CD14-positive monocyte (primary cell): ENCODE measurements at regions not wholly inside any gene's neighbourhood (a gene's known extent, or its start where the extent isn't known, plus 50 kb on each side); places are given as distances from the start of the nearest gene placed in this dataset.

ENCODE experiments used
- DNase-seq, 3 donors: peaks; one replicate each; pipeline ENCODE4 v3.0.0-alpha.2; 2011 to 2022
- H2AFZ ChIP-seq: 2 replicates; pipeline ENCODE4 v1.6.0; 2012; ENCODE audit warnings: mild to moderate bottlenecking, low read depth, low read length, inconsistent platforms; ENCODE audit not compliant: insufficient read depth, poor library complexity, severe bottlenecking
- H3K27ac ChIP-seq, 2 donors: 1 replicate in 1 of 2; 2 replicates in 1 of 2; pipeline ENCODE4 v1.5.1; 2012 to 2013; ENCODE audit warnings: low read length in 2 of 2, control low read depth in 1 of 2, inconsistent platforms in 1 of 2, low read depth in 1 of 2, mild to moderate bottlenecking in 1 of 2
- H3K27me3 ChIP-seq, 2 donors: one replicate each; pipeline versions ENCODE4 v1.6.0 to v1.6.1; 2011 to 2013; ENCODE audit warnings: low read length in 2 of 2; ENCODE audit not compliant: control insufficient read depth in 2 of 2, insufficient read depth in 2 of 2
- H3K36me3 ChIP-seq, 2 donors: replicated peaks in 1 of 2; 1 replicate in 1 of 2; 2 replicates in 1 of 2; pipeline versions ENCODE4 v1.5.1 to v1.6.1; 2012 to 2013; ENCODE audit warnings: low read length in 2 of 2, control low read depth in 1 of 2, inconsistent platforms in 1 of 2, mild to moderate bottlenecking in 1 of 2; ENCODE audit not compliant: insufficient read depth in 2 of 2, control insufficient read depth in 1 of 2
- H3K4me1 ChIP-seq, 2 donors: 1 replicate in 1 of 2; 2 replicates in 1 of 2; pipeline versions ENCODE4 v1.5.1 to v1.6.1; 2012 to 2013; ENCODE audit warnings: low read length in 2 of 2, control low read depth in 1 of 2, inconsistent platforms in 1 of 2, mild to moderate bottlenecking in 1 of 2, moderate library complexity in 1 of 2; ENCODE audit not compliant: insufficient read depth in 2 of 2, control insufficient read depth in 1 of 2
- H3K4me2 ChIP-seq: replicated peaks from 2 replicates; pipeline ENCODE3; 2012; ENCODE audit warnings: low read length, moderate library complexity, mild to moderate bottlenecking; ENCODE audit not compliant: poor library complexity, severe bottlenecking; ENCODE audit errors: extremely low read depth
- H3K4me3 ChIP-seq, 3 experiments: fragments of 200-600 bp in 1 of 3; sonication (generic) in 1 of 3; replicated peaks in 1 of 3; 1 replicate in 2 of 3; 2 replicates in 1 of 3; pipeline ENCODE4 v1.5.1; 2011 to 2013; ENCODE audit warnings: low read length in 3 of 3, mild to moderate bottlenecking in 3 of 3, control low read depth in 2 of 3, low read depth in 2 of 3, inconsistent platforms in 1 of 3, moderate library complexity in 1 of 3
- H3K79me2 ChIP-seq: 2 replicates; pipeline ENCODE4 v1.6.0; 2012; ENCODE audit warnings: mild to moderate bottlenecking, control low read depth, inconsistent platforms, low read length, moderate library complexity; ENCODE audit not compliant: insufficient read depth
- H3K9ac ChIP-seq: 2 replicates; pipeline ENCODE4 v1.6.0; 2017; ENCODE audit warnings: low read length, mild to moderate bottlenecking; ENCODE audit not compliant: insufficient read depth, poor library complexity, severe bottlenecking
- H3K9me3 ChIP-seq, 2 donors: replicated peaks in 1 of 2; 1 replicate in 1 of 2; 2 replicates in 1 of 2; pipeline versions ENCODE4 v1.5.1 to v1.6.1; 2012 to 2013; ENCODE audit warnings: low read length in 2 of 2, control low read depth in 1 of 2; ENCODE audit not compliant: control insufficient read depth in 1 of 2, insufficient read depth in 1 of 2
- H4K20me1 ChIP-seq: 2 replicates; pipeline ENCODE4 v1.6.0; 2012; ENCODE audit warnings: mild to moderate bottlenecking, low read length, control low read depth, moderate library complexity; ENCODE audit not compliant: insufficient read depth
- H3K27ac Mint-ChIP-seq, 7 donors: one replicate each; pipeline ENCODE4 v1.8.0; 2020; ENCODE audit warnings: mild to moderate bottlenecking in 7 of 7, mixed read lengths in 7 of 7, moderate library complexity in 6 of 7, inconsistent platforms in 2 of 7
- H3K27me3 Mint-ChIP-seq, 3 donors: one replicate each; pipeline ENCODE4 v1.8.0; 2021 to 2022; ENCODE audit warnings: low read depth in 3 of 3, mild to moderate bottlenecking in 3 of 3, mixed read lengths in 3 of 3, moderate library complexity in 3 of 3, inconsistent platforms in 1 of 3
- H3K36me3 Mint-ChIP-seq, 2 donors: one replicate each; pipeline ENCODE4 v1.8.0; 2020; ENCODE audit warnings: mixed read lengths in 2 of 2, inconsistent platforms in 1 of 2, mild to moderate bottlenecking in 1 of 2
- H3K4me1 Mint-ChIP-seq: one replicate; pipeline ENCODE4 v1.8.0; 2020; ENCODE audit warnings: mild to moderate bottlenecking, mixed read lengths
- H3K4me3 Mint-ChIP-seq, 2 donors: one replicate each; pipeline ENCODE4 v1.8.0; 2020; ENCODE audit warnings: mild to moderate bottlenecking in 2 of 2, mixed read lengths in 2 of 2, moderate library complexity in 1 of 2
- H3K9me3 Mint-ChIP-seq, 7 donors: one replicate each; pipeline ENCODE4 v1.8.0; 2020 to 2022; ENCODE audit warnings: mixed read lengths in 7 of 7, mild to moderate bottlenecking in 6 of 7, moderate library complexity in 6 of 7, inconsistent platforms in 2 of 7
- WGBS: methylation state at CpG from one replicate; pipeline ENCODE4 v1.1.5; 2013; ENCODE audit warnings: missing lambda C conversion rate; ENCODE audit not compliant: insufficient coverage; 5-methylcytosine and 5-hydroxymethylcytosine counted together
- intact Hi-C, 2 donors: fragments of 100-400 bp; cut with micrococcal nuclease; formaldehyde crosslinking; loops; one replicate each; pipeline versions ENCODE4 v1.15.0 to v1.15.1; 2023
- TF ChIP-seq, protein P1 (sequence below): fragments of 200-600 bp; IDR thresholded peaks from one replicate; pipeline ENCODE4 v1.8.0; 2022; ENCODE audit warnings: antibody characterized with exemption, mild to moderate bottlenecking

DNA sequence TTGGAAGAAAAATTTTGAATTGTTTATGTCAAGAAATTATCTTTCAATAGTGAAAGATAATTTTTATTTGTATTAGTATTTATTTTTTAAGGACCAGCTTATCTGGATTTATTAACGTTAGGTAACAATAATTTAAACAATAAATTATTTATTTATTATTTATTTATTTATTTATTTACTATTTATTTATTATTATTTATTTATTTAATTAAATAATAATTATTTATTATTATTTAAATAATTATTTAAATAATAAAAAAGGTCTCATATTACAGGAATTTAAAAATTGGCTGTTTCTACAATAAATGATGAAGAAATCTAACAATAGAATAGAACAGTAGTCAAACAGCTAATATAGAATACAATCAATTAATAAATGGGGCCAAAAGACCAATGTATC, 618.7 kb upstream of the BRINP3 start:
- Histone ChIP-seq H3K36me3 (no peaks in the 10 kb centered on the region), H3K79me2 (no peaks in the 10 kb centered on the region), H3K4me3 (no peak overlapping the region), H3K9ac (no peak overlapping the region), H3K9me3 (peaks cover 0 to 13% of the 10 kb centered on the region in 2 donors), H2AFZ (no peak overlapping the region), H3K4me2 (no peak overlapping the region), H3K27me3 (no peaks in the 10 kb centered on the region), H3K27ac (no peak overlapping the region), H4K20me1 (no peaks in the 10 kb centered on the region), H3K4me1 (no peaks in the 10 kb centered on the region)
- no peaks in the 10 kb centered on the region for H3K27me3 Mint-ChIP-seq
- DNase-seq, result no peak
- H3K27ac Mint-ChIP-seq, result no peak overlapping the region
- TF ChIP-seq, protein P1, sequence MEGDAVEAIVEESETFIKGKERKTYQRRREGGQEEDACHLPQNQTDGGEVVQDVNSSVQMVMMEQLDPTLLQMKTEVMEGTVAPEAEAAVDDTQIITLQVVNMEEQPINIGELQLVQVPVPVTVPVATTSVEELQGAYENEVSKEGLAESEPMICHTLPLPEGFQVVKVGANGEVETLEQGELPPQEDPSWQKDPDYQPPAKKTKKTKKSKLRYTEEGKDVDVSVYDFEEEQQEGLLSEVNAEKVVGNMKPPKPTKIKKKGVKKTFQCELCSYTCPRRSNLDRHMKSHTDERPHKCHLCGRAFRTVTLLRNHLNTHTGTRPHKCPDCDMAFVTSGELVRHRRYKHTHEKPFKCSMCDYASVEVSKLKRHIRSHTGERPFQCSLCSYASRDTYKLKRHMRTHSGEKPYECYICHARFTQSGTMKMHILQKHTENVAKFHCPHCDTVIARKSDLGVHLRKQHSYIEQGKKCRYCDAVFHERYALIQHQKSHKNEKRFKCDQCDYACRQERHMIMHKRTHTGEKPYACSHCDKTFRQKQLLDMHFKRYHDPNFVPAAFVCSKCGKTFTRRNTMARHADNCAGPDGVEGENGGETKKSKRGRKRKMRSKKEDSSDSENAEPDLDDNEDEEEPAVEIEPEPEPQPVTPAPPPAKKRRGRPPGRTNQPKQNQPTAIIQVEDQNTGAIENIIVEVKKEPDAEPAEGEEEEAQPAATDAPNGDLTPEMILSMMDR, result no peak
- no peaks in the 10 kb centered on the region for H3K36me3 Mint-ChIP-seq
- intact Hi-C loops, result no loop called here
- peaks cover 0 to 6% (median 4%) of the 10 kb centered on the region in 7 donors for H3K9me3 Mint-ChIP-seq
- no peak overlapping the region for H3K4me3 Mint-ChIP-seq
- H3K4me1 Mint-ChIP-seq, result no peaks in the 10 kb centered on the region
- WGBS, result no CpG with 5 or more reads among the region's 1 CpG

DNA sequence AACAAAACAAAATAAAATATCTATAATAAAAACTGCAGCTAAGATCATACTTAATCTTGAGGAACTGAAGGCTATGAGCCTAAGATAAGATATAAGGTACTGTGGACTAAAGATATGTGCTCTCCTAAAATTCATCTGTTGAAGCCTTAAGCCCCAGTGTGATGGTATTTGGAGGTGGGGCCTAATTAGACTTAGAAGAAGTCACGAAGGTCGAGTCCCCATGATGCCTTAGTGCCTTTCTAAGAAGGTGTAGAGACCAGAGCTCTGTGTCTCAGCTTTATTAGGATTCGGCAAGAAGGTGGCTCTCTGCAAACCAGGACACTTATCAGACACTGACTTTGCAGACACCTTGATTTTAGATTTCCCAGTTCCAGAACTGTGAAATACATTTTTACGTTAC, 622.0 kb upstream of the BRINP3 start:
- Histone ChIP-seq H2AFZ (no peak overlapping the region), H3K27ac (no peak overlapping the region)

More for the DNA sequence above, 622.0 kb upstream of the BRINP3 start:
- Histone ChIP-seq H3K4me3 (no peak overlapping the region), H3K36me3 (no peaks in the 10 kb centered on the region), H3K27me3 (no peaks in the 10 kb centered on the region), H3K4me2 (no peak overlapping the region), H3K9me3 (no peaks in the 10 kb centered on the region), H3K79me2 (no peaks in the 10 kb centered on the region), H3K4me1 (no peaks in the 10 kb centered on the region), H4K20me1 (no peaks in the 10 kb centered on the region), H3K9ac (no peak overlapping the region)
- DNase-seq, result no peak
- H3K27me3 Mint-ChIP-seq, result no peaks in the 10 kb centered on the region
- no peak overlapping the region for H3K4me3 Mint-ChIP-seq
- H3K9me3 Mint-ChIP-seq, result peaks cover 0 to 3% (median 0%) of the 10 kb centered on the region in 7 donors
- TF ChIP-seq, protein P1, result no peak
- no peaks in the 10 kb centered on the region for H3K36me3 Mint-ChIP-seq
- H3K4me1 Mint-ChIP-seq, result no peaks in the 10 kb centered on the region
- H3K27ac Mint-ChIP-seq, result no peak overlapping the region
- 81% methylated on average over 3 of the region's 4 CpGs for WGBS
- intact Hi-C loops, result no loop called here
